GM19023 (cell line): ENCODE measurements at regions not wholly inside any gene's neighbourhood (a gene's known extent, or its start where the extent isn't known, plus 50 kb on each side); places are given as distances from the start of the nearest gene placed in this dataset.
"Not testable (repeated sequence)": the region's sequence is repeated elsewhere in the genome, so short reads cannot be mapped to it uniquely, and the experiment has no call there.

Experiments
- ATAC-seq: cut with Tn5 transposase; IDR thresholded peaks from one replicate; pipeline ENCODE4 v1.9.1; 2021; ENCODE audit warnings: mild to moderate bottlenecking, moderate library complexity; ENCODE audit not compliant: unreplicated experiment

DNA sequence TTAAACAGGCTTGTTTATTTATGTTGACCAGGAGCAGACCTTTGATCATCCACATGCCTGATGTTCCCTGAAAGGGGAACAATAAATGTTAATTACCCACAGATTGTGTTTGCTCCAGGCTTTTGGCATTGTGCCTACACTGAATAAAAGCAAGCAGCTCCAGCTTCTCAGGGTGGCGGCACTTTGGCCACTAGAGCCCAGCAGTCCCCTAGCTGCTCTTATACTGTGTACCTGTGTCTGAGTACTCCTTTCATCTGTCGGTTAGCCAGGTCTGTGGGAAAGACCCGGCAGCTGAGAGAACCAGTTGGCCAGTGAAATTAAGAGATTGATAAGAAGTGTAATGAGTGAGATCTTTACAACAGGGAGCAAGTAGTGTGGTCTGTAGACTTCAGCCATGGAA, 254.8 kb upstream of the FTMT start:
- ATAC-seq: no peak

DNA sequence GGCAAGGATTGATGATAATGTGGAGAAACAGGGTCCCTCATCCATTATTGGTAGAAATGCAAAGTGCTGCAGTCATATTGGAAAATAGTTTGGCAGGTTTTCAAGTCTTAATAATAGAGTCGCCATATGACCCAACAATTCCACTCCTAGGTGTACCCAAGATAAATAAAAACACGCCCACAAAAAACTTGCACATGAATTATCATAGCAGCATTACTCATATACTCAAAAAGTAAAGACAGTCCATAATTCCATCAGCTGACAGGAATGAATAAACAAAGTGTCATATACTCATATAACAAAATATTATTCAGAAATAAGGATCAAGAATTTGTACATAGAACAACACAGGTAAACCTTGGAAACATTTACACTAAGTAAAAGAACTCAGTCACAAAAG, 242.9 kb upstream of the FTMT start:
- no peak for ATAC-seq

DNA sequence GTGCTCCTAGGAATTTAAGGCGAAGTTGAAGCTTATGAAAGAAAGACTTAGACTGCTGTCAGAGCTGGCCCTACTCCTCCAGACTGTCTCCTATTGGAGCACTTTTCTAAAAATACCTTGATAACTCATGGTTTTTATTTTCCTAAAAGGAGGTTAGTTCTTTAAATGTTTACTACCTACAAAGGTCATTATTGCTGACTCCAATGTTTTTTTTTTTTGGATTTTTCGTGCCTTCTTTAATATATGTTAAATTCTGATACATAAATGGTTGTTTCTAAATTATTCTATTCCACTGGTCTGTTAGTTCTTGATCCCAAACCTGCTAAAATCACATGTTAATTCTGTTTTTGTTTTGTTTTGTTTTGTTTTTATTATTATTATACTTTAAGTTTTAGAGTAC, 227.6 kb upstream of the FTMT start:
- no peak for ATAC-seq

DNA sequence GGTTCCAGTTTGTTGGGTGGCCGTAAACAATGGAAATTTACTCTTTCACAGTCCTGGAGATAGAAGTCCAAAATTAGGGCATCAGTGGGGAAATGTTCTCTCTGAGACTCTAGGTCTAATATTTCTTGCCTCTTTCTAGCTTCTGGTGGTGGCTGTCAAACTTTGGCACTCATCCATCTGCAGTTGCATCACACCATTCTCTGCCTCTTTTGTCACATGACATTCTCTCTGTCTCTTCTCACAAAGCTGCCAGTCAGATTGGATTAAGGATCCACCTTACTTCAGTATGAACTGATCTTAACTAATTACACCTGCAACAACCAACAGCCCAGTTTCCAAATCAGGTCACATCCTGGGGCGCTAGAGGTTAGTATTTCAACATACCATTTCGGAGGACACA, 222.9 kb upstream of the FTMT start:
- ATAC-seq: no peak

DNA sequence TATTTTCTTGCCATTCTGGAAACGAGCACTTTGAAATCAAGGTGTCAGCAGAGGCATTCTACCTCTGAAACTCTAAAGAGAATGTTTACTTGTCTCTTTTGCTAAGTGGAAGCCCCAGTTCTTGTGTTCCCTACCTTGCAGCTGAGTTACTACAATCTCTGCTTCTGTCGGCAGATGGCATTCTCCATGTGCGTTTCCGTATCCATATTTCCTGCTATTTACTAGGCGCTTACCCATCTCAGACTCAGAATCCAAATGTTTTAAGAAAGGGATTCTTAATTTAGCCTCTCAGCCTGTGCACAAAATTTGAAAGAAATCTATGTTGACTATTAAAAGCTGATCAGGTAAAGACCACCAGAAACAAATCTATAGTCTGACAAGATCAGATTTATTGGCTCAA, 221.3 kb upstream of the FTMT start:
- ATAC-seq: no peak

DNA sequence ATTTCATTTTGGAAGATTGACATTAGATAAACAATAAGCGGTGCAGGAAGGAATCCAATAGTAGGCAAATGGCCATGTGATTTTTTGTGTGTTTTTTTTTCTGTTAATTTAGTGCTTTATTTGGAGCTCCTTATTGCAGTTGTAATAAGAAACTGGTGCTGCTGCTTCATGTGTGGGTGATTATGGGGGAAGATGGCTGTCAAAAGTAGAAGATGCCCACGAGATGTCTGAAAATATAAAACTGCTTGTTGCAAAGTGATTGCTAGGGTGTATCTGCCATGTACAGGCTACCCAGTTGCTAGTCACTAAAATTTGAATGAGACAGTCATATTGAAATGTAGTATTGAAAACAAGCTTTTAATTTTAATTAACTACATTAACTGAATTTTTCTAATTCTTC, 216.7 kb upstream of the FTMT start:
- no peak for ATAC-seq

DNA sequence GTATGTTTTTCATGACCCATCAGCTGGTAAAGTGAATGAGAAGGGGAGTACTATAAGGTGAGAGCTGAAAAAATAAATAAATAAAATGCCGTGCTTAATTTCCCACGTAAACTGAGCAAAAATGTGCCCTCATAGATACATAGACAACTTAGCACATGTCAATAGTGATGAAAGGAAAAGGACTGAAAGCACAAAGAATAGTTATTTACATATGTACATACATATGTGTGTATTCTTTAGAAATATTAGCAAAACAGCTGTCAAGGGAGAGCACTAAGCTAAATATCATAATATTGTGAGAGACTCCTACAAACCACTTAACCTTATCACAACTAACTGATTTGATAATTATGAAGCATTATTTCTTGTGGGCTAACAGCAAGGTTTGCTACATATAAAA, 213.6 kb upstream of the FTMT start:
- no peak for ATAC-seq

DNA sequence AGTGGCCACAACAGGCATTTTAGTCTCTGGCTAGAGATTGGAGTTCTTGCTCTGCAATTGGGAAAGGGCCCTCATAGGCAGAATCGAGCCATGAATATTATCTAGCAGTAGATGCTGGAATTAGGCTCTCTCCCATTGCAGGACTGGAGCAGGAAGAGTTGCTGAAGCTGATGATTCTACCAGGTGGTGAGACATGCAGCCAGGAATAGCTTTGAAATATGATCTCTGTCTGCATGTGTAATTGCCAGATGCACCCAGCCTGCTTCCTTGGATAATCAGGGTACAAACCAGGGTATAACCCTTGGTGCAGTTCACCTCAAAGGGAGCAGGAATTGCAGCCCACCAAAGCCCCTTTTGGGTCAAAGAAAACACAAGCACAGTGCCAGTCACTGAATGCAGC, 211.4 kb upstream of the FTMT start:
- ATAC-seq: no peak

DNA sequence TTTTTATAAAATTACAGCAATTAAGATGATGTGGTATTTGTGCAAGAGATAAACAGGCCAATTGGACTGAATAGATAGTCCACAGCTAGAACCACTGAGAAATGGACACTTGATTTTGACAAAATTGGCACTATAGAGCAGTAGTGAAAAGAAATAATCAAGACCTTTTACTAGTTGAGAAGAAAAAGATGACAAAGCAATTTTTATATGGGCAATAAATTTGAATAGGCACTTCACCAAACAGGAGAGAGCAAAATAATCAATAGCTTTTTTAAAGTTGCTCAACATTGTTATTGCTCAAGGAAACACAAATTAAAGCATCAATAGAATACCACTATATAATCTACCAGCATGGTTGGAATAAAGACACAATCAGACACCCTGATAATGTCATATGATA, 193.5 kb upstream of the FTMT start:
- no peak for ATAC-seq

DNA sequence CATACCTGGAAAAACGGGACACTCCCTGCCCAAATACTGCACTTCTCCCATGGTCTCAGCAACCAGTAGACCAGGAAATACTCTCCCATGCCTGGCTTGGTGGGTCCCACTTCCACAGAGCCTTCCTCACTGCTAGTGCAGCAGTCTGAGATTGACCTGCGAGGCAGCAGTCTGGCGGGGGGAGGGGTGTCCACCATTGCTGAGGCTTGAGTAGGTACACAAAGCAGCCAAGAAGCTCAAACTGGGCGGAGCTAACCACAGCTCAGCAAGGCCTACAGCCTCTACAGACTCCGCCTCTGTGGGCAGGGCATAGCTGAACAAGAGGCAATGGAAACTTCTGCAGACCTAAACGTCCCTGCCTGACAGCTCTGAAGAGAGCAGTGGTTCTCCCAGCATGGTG, 191.5 kb upstream of the FTMT start:
- no peak for ATAC-seq

DNA sequence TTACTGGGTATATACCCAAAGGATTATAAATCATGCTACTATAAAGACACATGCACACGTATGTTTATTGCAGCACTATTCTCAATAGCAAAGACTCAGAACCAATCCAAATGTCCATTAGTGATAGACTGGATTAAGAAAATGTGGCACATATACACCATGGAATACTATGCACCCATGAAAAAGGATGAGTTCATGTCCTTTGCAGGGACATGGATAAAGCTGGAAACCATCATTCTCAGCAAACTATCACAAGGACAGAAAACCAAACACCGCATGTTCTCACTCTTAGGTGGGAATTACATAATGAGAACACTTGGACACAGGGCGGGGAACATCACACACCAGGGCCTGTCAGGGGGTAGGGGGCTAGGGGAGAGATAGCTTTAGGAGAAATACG, 186.1 kb upstream of the FTMT start:
- not testable (repeated sequence) for ATAC-seq

DNA sequence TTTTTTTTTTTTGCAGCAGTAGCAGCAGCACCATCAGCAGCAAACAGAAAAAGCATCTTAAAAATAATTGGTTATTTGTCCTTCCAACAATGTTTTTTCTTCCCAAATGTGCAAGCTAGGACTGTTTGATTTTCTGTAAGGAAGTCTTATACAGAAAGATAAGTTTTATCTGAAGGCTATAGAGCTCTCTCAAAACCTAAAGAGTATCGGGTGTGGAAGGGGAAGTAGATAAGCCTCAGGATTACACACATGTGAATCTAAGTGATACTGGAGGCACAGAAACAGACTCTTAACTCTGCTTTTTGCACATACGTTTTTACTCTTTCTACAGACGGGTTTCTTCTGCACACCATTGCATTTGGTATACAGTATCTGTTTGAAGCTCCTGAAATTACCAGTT, 184.4 kb upstream of the FTMT start:
- ATAC-seq: no peak

DNA sequence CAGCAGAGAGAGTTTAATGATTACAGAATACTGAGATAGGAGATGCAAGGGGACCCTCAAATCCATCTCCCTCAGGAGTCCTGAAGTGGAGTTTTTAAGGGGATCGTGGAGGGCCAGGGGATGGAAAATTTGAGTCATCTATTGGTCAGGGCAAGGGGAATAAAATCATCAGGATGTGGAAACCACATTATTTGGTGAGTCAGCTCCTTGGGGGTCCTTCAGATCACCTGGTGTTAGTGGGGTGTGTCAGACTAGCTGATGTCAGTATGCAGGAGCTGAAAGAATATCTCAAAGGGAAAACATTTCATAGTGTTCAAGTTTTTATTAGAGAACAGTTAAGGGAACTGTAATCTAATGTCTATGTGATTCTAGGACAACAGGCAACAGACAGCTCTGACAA, 183.0 kb upstream of the FTMT start:
- no peak for ATAC-seq

DNA sequence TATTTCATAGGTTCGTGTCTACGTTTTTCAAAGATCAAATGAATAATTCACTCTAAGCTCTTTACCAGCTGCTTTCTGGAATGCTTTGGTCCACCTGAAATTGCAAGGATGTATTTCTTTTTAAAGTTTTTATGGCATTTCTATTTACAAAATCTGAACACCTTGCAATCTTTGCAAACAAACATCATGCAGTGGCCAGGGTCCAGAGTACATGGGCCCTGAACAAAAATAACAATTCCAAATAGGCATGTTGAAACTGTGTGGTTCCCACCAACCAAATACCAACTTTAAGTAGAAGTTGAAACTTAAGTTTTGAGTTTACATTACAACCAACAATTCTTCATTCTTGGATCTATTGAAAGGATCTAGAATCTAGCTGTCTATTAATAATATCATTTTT, 180.1 kb upstream of the FTMT start:
- no peak for ATAC-seq

DNA sequence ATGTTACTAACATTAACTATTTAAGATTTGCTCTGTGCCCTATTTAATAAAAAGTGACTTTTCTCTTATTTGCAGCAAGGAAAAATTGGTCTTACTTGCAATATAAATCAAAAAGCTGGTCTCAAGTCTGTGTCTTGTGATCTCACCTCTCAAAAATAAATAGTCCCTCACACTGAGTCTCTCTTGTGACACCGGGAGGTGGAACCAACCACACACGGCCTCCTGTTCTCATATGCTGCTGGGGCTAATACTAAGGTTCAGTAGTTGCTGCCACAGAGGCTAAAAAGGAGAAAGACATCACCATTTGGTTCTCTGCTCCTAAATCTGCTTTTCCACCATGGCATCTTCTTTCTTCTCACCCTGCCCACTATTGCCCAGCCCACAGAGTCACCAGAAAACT, 175.8 kb upstream of the FTMT start:
- ATAC-seq: no peak

DNA sequence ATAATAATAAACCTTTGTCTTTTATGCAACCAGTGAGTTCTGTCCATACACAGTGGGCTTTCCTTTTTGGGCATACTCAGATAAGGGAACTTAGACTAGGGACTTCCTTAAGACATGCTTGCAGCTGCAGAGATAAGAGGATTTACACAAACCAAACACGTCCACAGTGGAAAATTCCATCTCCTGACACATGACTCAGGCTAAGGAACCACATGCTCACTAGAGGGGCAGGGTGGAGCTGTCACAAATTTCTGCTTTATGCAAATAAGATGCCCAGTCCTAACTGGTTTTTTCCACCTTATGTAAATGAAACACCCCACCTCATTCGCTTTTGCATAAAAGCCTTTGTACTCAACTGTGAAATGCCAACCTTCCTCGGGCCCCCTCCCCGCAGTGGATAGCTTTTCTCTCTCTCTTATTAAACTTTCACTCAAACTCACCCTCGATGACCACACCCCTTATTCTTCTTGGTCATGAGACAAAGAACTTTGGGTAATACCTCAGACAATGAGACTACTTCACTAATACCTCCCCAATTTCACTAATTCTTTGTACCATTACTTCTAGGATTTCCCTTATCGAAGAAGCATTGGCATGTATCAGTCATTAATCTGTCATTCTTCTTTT, 170.3 kb upstream of the FTMT start:
- ATAC-seq: no peak

DNA sequence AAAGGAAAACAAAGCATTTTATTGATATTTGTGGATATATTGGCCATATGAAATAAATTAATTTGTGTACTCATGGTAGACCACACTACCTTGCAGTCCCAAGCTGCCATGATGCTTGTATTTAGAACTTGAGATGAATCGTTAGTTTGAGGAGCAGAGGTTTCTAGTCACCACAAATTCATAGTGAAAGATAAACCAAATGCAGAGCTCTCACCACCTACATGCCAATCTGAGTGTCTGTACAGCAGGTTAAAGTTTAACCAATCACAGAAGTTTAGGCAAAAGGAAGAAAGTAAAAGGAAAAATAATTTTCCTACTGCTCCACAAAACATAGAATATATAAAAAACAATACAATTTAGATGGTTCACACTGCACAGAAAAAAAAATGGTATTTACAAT, 163.6 kb upstream of the FTMT start:
- ATAC-seq: no peak

DNA sequence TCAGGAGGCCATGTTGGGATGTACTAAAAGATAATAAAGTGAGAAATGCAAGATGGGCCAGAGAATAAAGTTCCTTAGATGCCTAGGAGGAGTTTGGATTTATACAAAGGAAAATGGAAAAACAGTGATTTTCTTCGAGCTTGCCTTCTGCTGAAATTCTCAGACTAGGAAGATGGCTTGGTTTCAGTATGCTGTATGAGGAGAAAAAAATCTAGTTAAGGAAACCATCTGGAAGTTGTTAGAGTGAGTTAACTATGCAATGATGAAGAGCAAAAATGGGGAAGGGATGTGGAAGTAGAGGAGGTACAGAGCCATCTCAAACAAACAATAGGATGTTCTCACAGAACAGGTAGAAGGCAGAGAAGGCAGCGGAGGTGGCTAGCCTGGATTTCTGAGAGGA, 162.9 kb upstream of the FTMT start:
- no peak for ATAC-seq

DNA sequence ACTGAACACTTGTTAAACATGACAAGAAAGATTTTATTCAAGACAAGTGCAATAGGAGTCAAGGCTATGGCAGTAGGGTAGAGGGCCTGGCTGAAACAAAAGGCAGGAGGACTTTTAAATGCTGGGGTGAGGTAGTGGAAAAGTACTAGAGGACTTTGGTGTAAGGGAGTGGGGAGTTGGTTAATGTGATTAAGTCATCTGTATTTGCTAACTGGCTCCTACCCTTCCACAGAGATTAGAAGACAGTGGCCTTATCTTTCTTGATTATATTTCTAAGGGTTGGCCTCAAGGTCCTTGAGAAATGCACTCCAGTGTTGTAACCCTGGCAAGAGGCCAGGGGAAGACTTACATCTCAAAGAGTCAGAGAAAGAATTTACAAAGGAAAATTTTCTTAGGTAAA, 160.2 kb upstream of the FTMT start:
- ATAC-seq: no peak

DNA sequence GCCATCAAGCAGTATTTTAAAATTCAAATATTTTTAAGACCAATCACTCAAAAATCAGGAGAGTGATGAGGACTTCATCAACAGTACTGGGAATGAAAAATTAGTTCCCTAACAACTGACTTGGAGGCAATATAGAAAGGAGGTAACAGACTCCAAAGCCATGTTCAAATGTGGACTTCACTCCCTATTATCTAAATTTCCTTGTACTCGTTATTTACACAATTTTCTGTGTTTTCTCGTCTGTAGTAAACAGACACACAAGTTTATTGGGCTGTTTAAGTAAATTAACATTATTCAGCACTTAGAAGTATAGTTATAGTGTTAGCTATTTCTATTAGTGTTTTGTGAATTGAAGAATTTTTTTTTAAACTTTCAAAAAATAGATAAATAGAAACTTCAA, 159.5 kb upstream of the FTMT start:
- no peak for ATAC-seq

DNA sequence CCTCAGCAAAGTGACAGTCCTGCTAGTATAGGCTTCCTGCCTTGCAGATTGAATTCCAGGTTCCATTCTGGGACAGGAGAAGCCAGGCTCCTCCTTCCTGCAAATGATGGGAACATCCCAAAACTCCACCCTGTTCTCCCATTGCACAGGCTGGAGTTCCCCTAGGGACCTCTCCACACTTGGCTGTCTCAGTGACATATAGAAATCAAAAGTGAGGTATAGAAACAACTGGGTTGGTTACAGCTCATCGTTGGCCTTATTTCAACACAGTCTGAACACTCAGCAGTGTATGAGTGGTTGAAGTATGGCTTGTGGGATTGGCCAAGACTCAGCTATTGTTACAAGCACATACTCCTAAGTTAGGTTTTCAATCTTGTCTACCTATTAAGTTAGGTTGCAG, 157.8 kb upstream of the FTMT start:
- ATAC-seq: no peak

DNA sequence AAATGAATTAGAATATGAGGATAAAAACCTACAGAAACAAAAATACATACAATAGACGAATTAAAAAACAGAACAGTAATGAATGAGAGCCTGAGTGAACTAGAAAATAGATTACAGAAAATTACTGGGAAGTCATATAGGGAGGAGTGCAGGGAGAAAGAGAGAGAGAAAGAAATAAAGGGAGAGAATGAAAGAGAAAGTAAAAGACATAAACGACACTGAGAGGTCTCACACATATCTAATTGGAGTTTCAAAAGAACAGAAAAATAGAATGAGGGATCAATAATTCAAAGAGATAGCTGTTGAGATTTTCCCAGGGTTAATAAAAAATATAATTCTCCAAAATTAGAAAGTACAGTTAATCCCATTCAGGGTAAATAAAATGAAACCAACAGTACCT, 156.4 kb upstream of the FTMT start:
- no peak for ATAC-seq

DNA sequence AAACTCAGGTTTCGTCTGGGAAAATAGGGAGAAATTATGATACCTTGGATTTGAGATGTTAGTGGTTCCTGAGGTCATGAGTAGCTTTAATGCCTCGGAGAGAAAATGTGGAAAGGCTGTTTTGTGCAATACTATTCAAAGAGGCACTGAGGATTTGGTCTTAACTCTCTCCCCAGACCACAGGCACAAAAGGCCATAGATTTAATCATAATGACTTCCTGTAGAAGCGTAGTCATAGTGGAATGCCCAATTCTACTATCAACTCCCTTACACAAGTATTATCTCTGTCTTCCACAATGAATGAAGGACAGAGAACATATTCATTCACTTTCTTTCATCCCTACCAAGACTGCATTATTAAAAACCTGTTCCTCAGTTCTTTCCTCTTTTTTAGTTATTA, 153.0 kb upstream of the FTMT start:
- no peak for ATAC-seq

DNA sequence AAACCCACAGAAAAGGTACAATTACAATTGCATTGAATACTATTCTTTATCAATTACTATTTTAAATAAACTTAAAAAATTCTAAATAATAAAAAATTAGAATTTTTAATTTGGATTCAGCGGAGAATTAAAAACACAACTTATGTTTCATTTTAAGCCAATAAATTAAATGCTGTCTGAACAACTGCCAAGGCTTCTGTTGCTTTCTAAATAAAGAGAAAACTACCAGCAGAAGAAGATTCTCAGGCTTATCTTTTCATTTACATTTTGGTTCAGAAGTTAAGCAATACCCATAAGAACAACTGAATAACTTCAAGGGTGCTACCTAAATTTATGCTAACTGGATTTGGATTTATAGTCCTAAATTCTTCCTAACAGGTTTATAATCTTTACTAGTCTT, 150.0 kb upstream of the FTMT start:
- ATAC-seq: no peak
